K562 (cell line): ENCODE measurements at regions not wholly inside any gene's neighbourhood (a gene's known extent, or its start where the extent isn't known, plus 50 kb on each side); places are given as distances from the start of the nearest gene placed in this dataset.

Source experiments
- ATAC-seq: fragments of 200-7000 bp; cut with Tn5 transposase; 3 replicates; pipeline ENCODE4 v1.9.1; 2020; ENCODE audit warnings: moderate library complexity
- BruUV-seq: library from RNA; stranded (reverse); fragments of 400-500 nt; replicated peaks from 2 replicates; lab custom pipeline; 2021; lab: Mats Ljungman, UMichigan
- CTCF ChIA-PET: fragments of 300-600 bp; formaldehyde crosslinking; extraction: SDS; loops from one replicate; lab custom pipeline; 2021; ENCODE audit warnings: low intra/inter-chr PET ratio; lab: Yijun Ruan, JAX
- POLR2A ChIA-PET: fragments of 300-600, 350-650 bp; sonication (Branson Sonifier 250); formaldehyde crosslinking; extraction: SDS; loops from one replicate; lab custom pipeline; 2021; ENCODE audit warnings: antibody characterized with exemption, inconsistent platforms; lab: Yijun Ruan, JAX
- DNase-seq, 4 experiments: peaks; one replicate each; pipeline versions ENCODE4 v3.0.0 to v3.0.0-alpha.2; 2011 to 2018; ENCODE audit warnings: low spot score in 3 of 4, mixed read lengths in 3 of 4; ENCODE audit errors: extremely low read depth in 1 of 4
- FAIRE-seq: peaks from 2 replicates; lab custom pipeline; 2011; peaks lifted over from hg19 to GRCh38; lab: Jason Lieb, UNC
- H2AFZ ChIP-seq: 2 replicates; pipeline ENCODE4 v1.6.0; 2011; ENCODE audit warnings: low read depth, low read length, control low read depth, inconsistent platforms
- H3K27ac ChIP-seq: fragments of 200-600 bp; 3 replicates; pipeline ENCODE4 v1.8.0; 2011; ENCODE audit warnings: low read depth, mild to moderate bottlenecking, control low read depth, inconsistent platforms, low read length, moderate library complexity, mixed read lengths; ENCODE audit errors: extremely low read depth
- H3K27me3 ChIP-seq, 2 experiments: fragments of 300-600 bp in 1 of 2; 2 replicates in 1 of 2; 3 replicates in 1 of 2; pipeline versions ENCODE4 v1.6.0 to v1.8.0; 2011; ENCODE audit warnings: inconsistent platforms in 2 of 2, low read length in 2 of 2, mild to moderate bottlenecking in 1 of 2, mixed read lengths in 1 of 2, moderate library complexity in 1 of 2; ENCODE audit not compliant: control insufficient read depth in 2 of 2, insufficient read depth in 2 of 2
- H3K36me3 ChIP-seq: fragments of 300-600 bp; 3 replicates; pipeline ENCODE4 v1.8.0; 2011; ENCODE audit warnings: mild to moderate bottlenecking, low read length, inconsistent platforms; ENCODE audit not compliant: control insufficient read depth, insufficient read depth
- H3K4me1 ChIP-seq, 2 experiments: fragments of 200-600 bp in 1 of 2; replicated peaks in 1 of 2; 2 replicates in 1 of 2; 3 replicates in 1 of 2; pipeline versions ENCODE4 v1.5.1 to v1.8.0; 2011; ENCODE audit warnings: inconsistent platforms in 2 of 2, low read length in 2 of 2, mild to moderate bottlenecking in 1 of 2, mixed read lengths in 1 of 2, moderate library complexity in 1 of 2; ENCODE audit not compliant: control insufficient read depth in 2 of 2, insufficient read depth in 2 of 2
- H3K4me2 ChIP-seq: 2 replicates; pipeline ENCODE4 v1.6.1; 2011; ENCODE audit warnings: low read length, control low read depth, inconsistent platforms, mixed read lengths; ENCODE audit not compliant: insufficient read depth
- H3K4me3 ChIP-seq: fragments of 200-600 bp; sonication (generic), shearing (Covaris generic); 2 replicates; pipeline ENCODE4 v1.5.1; 2016; ENCODE audit warnings: control low read depth, inconsistent platforms
- H3K79me2 ChIP-seq: fragments of 200-600 bp; 3 replicates; pipeline ENCODE4 v1.8.0; 2011; ENCODE audit warnings: low read length, inconsistent platforms; ENCODE audit not compliant: control insufficient read depth, insufficient read depth
- H3K9ac ChIP-seq, 2 experiments: 2 replicates each; pipeline versions ENCODE4 v1.6.0 to v1.6.1; 2011; ENCODE audit warnings: low read depth in 2 of 2, low read length in 2 of 2, control low read depth in 1 of 2, inconsistent platforms in 1 of 2, mild to moderate bottlenecking in 1 of 2, mixed read lengths in 1 of 2; ENCODE audit not compliant: insufficient read depth in 1 of 2
- H3K9me1 ChIP-seq: one replicate; pipeline ENCODE4 v1.6.0; 2011; ENCODE audit warnings: inconsistent platforms, mild to moderate bottlenecking, low read length, moderate library complexity; ENCODE audit not compliant: control insufficient read depth, insufficient read depth
- H3K9me3 ChIP-seq: replicated peaks from 2 replicates; pipeline ENCODE4 v1.5.1; 2011; ENCODE audit warnings: low read depth, low read length, inconsistent platforms; ENCODE audit not compliant: control insufficient read depth, insufficient read depth
- H4K20me1 ChIP-seq: replicated peaks from 2 replicates; pipeline ENCODE4 v1.6.1; 2011; ENCODE audit warnings: low read length, inconsistent platforms, mixed read lengths; ENCODE audit not compliant: control insufficient read depth, insufficient read depth
- NCOA1 ChIP-seq: fragments of 450-650 bp; IDR thresholded peaks from 2 replicates; pipeline ENCODE4 v1.6.1; 2016; ENCODE audit warnings: low read depth
- RBM25 ChIP-seq: fragments of 200-400 bp; formaldehyde crosslinking; IDR thresholded peaks from 2 replicates; pipeline ENCODE4 v1.6.1; 2018; ENCODE audit warnings: low read length, low read depth, moderate library complexity; ENCODE audit not compliant: severe bottlenecking
- ZNF140 ChIP-seq: fragments of 250-450 bp; sonication (Bioruptor Pico); IDR thresholded peaks from 2 replicates; pipeline ENCODE4 v1.8.0; 2021; ENCODE audit warnings: moderate library complexity, mild to moderate bottlenecking, inconsistent platforms
- ZNF589 ChIP-seq: fragments of 200-800 bp; sonication (Bioruptor generic); IDR thresholded peaks from 2 replicates; pipeline ENCODE4 v1.6.1; 2016; ENCODE audit warnings: low read depth, missing genetic modification characterization, missing compliant biosample characterization
- WGBS: fragments of 100-300 bp; shearing (Covaris generic); methylation state at CpG from one replicate; pipeline ENCODE4 v1.1.6; 2016; ENCODE audit warnings: low coverage, mixed read lengths; ENCODE audit not compliant: insufficient coverage; ENCODE audit errors: missing lambda C conversion rate; 5-methylcytosine and 5-hydroxymethylcytosine counted together
- in situ Hi-C: fragments of 300-500 bp; cut with MboI; formaldehyde crosslinking; loops from 4 replicates; pipeline ENCODE4 v1.15.0; 2018; ENCODE audit warnings: inconsistent platforms, mixed read lengths
- intact Hi-C: fragments of 100-400 bp; cut with micrococcal nuclease; formaldehyde crosslinking; loops from 2 replicates; pipeline ENCODE4 v1.14.2; 2022

- TF ChIP-seq RBM25 = no peak
Observed at GRCh38 chr2:16257322-16258028, 317.1 kb downstream of the MYCN start (continued).

GRCh38 chr2:16256601-16257321, 316.4 kb downstream of the MYCN start:
- Histone ChIP-seq H3K9ac (no peak overlapping the region), H3K4me1 (no peaks in the 10 kb centered on the region), H3K79me2 (no peaks in the 10 kb centered on the region), H3K9me3 (no peaks in the 10 kb centered on the region), H4K20me1 (no peaks in the 10 kb centered on the region), H3K9me1 (no peaks in the 10 kb centered on the region), H3K4me3 (no peak overlapping the region), H3K4me2 (no peak overlapping the region), H3K27me3 (no peaks in the 10 kb centered on the region), H3K36me3 (no peaks in the 10 kb centered on the region), H3K27ac (no peak overlapping the region), H2AFZ (no peak overlapping the region)
- CTCF ChIA-PET = no interaction called here
- in situ Hi-C loops (no loop called here), intact Hi-C loops (no loop called here)
- no peak for ATAC-seq
- no peak for TF ChIP-seq NCOA1
- no peak for TF ChIP-seq ZNF589 (CRISPR knock-in tag)
- TF ChIP-seq ZNF140 = no peak
- no peak for DNase-seq
- POLR2A ChIA-PET = no interaction called here
- WGBS = 2% methylated on average over 5 of the region's 6 CpGs
- no TSS peak for BruUV-seq
- no peak for FAIRE-seq
